Endothelial cell (in vitro differentiated cells): ENCODE measurements at regions not wholly inside any gene's neighbourhood (a gene's known extent, or its start where the extent isn't known, plus 50 kb on each side); places are given as distances from the start of the nearest gene placed in this dataset.

ENCODE experiments used
- DNase-seq: peaks from one replicate; pipeline ENCODE4 v3.0.0; 2021; ENCODE audit warnings: low spot score
- H3K27ac Mint-ChIP-seq: one replicate; pipeline ENCODE4 v1.8.0; 2021; ENCODE audit warnings: mixed read lengths, inconsistent platforms; ENCODE audit not compliant: unreplicated experiment
- H3K27me3 Mint-ChIP-seq: one replicate; pipeline ENCODE4 v1.8.0; 2021; ENCODE audit warnings: mild to moderate bottlenecking, moderate library complexity, mixed read lengths, inconsistent platforms; ENCODE audit not compliant: unreplicated experiment
- H3K36me3 Mint-ChIP-seq: one replicate; pipeline ENCODE4 v1.8.0; 2021; ENCODE audit warnings: mild to moderate bottlenecking, low read depth, mixed read lengths, inconsistent platforms; ENCODE audit not compliant: unreplicated experiment
- H3K4me1 Mint-ChIP-seq: one replicate; pipeline ENCODE4 v1.8.0; 2021; ENCODE audit warnings: mild to moderate bottlenecking, mixed read lengths, inconsistent platforms; ENCODE audit not compliant: unreplicated experiment
- H3K4me3 Mint-ChIP-seq: one replicate; pipeline ENCODE4 v1.8.0; 2021; ENCODE audit warnings: mild to moderate bottlenecking, mixed read lengths, inconsistent platforms; ENCODE audit not compliant: unreplicated experiment
- H3K9me3 Mint-ChIP-seq: one replicate; pipeline ENCODE4 v1.8.0; 2021; ENCODE audit warnings: mixed read lengths, inconsistent platforms; ENCODE audit not compliant: unreplicated experiment
- TF ChIP-seq, protein P1 (sequence below): fragments of 200-600 bp; sonication (generic); IDR thresholded peaks from one replicate; pipeline ENCODE4 v1.5.0; 2021; ENCODE audit warnings: antibody characterized with exemption; ENCODE audit not compliant: unreplicated experiment

DNA sequence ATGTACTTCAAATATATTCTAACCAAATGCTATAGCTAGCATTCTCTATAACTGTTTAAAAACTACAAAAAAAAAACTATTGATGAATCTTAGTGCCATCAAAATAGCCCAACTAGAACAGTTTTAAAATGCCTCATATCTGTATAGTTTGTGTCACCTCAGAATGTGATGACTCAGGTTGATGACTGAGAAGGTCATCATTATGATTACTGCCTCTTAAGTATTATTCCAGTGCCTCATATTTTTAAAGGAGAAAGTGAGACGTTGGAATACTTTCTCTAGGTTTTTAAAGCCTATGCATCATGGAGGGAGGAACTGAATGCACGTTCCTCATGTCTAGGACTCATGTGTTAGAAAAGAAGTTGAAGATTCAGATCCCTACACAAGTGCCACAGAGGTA lies 88.2 kb downstream of the TMA16 start:
- TF ChIP-seq, protein P1, sequence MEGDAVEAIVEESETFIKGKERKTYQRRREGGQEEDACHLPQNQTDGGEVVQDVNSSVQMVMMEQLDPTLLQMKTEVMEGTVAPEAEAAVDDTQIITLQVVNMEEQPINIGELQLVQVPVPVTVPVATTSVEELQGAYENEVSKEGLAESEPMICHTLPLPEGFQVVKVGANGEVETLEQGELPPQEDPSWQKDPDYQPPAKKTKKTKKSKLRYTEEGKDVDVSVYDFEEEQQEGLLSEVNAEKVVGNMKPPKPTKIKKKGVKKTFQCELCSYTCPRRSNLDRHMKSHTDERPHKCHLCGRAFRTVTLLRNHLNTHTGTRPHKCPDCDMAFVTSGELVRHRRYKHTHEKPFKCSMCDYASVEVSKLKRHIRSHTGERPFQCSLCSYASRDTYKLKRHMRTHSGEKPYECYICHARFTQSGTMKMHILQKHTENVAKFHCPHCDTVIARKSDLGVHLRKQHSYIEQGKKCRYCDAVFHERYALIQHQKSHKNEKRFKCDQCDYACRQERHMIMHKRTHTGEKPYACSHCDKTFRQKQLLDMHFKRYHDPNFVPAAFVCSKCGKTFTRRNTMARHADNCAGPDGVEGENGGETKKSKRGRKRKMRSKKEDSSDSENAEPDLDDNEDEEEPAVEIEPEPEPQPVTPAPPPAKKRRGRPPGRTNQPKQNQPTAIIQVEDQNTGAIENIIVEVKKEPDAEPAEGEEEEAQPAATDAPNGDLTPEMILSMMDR, result no peak
- Mint-ChIP-seq H3K4me1 (no peaks in the 10 kb centered on the region), H3K27me3 (no peaks in the 10 kb centered on the region), H3K36me3 (no peaks in the 10 kb centered on the region), H3K27ac (no peak overlapping the region), H3K4me3 (no peak overlapping the region), H3K9me3 (no peaks in the 10 kb centered on the region)
- no peak for DNase-seq

DNA sequence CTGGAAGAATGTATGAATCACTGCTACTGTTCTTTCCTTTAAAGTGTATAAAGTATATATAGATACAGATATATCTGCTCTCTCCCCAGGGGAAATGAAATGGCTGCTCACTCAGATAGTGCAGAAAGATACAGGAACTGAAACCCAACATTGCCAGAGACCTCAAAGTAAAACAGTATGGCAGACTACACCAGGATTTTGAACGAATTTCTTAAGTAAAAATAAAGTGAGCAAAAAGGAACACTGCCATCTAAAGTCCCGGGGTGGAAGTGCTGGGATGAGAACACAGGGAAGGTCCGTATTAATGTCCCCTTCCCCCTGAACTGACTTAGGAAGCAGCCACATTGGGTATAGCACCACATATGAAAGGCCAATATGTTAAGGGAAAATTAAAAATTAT lies 93.4 kb downstream of the TMA16 start:
- TF ChIP-seq, protein P1, result peak; percentile 32
- H3K27ac Mint-ChIP-seq, result no peak overlapping the region

DNA sequence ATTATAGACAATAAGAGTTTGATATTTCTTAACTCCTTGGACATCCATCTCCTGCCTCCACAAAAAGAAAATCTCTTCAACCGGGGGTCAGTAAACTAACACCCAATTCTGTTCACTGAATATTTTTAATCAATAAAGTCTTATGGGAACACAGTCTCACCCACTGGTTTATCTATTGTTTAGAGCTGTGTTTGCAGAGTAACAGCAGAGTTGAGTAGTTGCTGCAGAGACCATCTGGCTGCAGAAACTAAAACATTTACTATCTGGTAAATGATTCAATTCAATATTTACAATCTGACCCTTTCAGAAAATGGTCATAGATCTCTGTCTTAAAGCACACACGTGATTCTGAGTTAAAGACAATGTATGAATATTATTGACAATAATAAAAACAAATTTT lies 94.0 kb downstream of the TMA16 start:
- no peaks in the 10 kb centered on the region for H3K9me3 Mint-ChIP-seq
- H3K27ac Mint-ChIP-seq, result no peak overlapping the region
- H3K27me3 Mint-ChIP-seq, result no peaks in the 10 kb centered on the region
- DNase-seq, result no peak
- no peaks in the 10 kb centered on the region for H3K36me3 Mint-ChIP-seq
- TF ChIP-seq, protein P1, result no peak
- H3K4me1 Mint-ChIP-seq, result no peaks in the 10 kb centered on the region
- H3K4me3 Mint-ChIP-seq, result no peak overlapping the region

More for the DNA sequence above, 93.4 kb downstream of the TMA16 start:
- H3K36me3 Mint-ChIP-seq, result no peaks in the 10 kb centered on the region
- no peaks in the 10 kb centered on the region for H3K9me3 Mint-ChIP-seq
- H3K4me1 Mint-ChIP-seq, result no peaks in the 10 kb centered on the region
- no peak overlapping the region for H3K4me3 Mint-ChIP-seq
- no peak for DNase-seq
- no peaks in the 10 kb centered on the region for H3K27me3 Mint-ChIP-seq

DNA sequence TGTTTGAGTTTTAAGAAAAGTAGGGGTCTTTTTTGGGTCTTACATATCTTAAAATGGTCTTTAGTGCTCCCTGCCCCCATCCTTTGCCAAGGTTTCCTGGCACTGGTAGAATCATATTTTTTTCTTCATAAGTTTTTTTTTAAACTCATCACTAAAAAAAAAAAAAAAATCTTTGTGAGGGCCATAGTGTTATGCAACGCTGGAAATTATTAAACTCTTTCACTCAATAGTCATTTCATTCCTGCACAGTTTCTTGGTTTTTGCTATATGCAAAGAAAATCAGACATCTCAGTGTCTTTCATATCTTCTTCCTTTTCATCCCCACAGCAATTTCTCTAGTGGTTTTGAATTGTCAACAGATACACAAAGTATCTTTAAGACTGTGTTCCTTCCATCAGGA lies 95.6 kb downstream of the TMA16 start:
- DNase-seq, result no peak
- Mint-ChIP-seq H3K4me3 (no peak overlapping the region), H3K9me3 (no peaks in the 10 kb centered on the region), H3K27me3 (no peaks in the 10 kb centered on the region), H3K4me1 (no peaks in the 10 kb centered on the region), H3K27ac (no peak overlapping the region), H3K36me3 (no peaks in the 10 kb centered on the region)
- TF ChIP-seq, protein P1, result no peak

DNA sequence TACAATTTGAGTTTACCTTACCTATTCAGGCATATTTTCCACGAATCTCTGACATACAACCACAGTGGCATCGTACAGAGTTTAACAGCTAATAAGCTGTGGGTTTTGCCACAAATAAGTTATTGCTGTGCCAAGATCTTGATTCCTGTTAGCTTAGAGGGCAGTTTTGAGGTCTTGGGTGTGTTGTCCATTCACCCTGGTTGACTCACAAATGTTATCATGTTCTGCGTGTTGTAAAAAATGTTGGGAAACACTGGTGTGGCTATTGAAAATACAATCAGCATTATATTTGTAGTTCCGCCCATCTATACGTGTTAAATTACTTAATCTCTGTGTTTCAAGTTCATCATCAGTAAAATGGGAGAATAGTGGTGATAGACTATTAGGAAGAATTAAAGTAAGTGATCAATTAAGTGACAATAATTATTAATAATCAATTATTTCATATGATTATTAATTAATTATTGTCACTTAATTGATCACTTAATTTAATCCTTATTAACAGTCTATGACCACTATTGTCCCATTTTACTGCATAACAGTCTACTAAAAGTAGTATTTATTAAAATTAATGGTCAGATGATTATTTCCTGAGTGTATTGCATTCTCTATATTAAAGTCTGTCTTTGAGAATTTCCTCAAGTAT lies 96.3 kb downstream of the TMA16 start:
- no peak for DNase-seq
- Mint-ChIP-seq H3K9me3 (no peaks in the 10 kb centered on the region), H3K4me1 (no peaks in the 10 kb centered on the region), H3K27me3 (no peaks in the 10 kb centered on the region), H3K4me3 (no peak overlapping the region), H3K36me3 (no peaks in the 10 kb centered on the region), H3K27ac (no peak overlapping the region)
- TF ChIP-seq, protein P1, result no peak
